ENCODE measurements at regions not wholly inside any gene's neighbourhood (a gene's known extent, or its start where the extent isn't known, plus 50 kb on each side); places are given as distances from the start of the nearest gene placed in this dataset.

DNA sequence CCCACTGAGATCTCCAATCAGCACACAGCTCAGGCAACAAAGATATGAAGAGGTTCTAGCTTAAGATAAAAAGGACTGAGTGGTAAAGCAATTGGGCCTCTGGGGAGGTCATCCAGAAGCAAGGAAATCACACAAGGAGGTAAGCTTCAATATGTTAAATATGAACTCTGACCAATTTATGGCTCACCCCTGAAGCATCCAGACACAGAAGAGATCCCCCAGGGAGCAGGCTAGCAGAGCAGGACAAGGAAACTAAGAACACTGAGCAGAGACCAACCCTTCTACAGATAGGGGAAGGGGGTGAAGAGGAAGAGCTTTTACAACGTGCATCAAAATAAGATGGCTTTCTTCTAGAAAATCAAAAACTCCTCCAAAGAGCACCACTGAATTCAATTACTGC lies 616.2 kb downstream of the DNAH5 start:
- no peak for DNase-seq

- DNase-seq, result no peak
Observed at GRCh38 chr5:13325765-13326164, 618.7 kb downstream of the DNAH5 start.

GRCh38 chr5:13322769-13323168 lies 621.7 kb downstream of the DNAH5 start:
- DNase-seq, result no peak

DNA sequence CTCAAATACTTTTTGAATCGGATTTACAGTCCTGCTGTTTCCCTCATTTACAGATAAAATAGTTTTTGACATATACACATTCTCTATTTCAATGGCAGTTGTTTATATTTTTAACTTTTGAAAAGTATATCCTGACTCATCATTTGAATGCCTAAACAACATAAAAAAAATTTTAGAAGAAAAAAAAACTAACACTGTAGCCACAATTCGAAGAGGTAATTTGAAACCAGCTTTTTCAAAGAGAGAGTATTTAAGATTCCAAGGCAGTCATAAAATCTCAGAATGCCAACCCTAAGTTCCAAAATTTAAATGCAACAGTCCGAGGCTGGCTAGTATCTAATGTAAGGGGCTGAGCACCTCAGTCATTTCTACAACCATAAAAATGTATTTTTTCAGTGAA lies 626.8 kb downstream of the DNAH5 start:
- no peak for DNase-seq

- no peak for DNase-seq
Observed at GRCh38 chr5:13316176-13316575, 628.3 kb downstream of the DNAH5 start.

DNA sequence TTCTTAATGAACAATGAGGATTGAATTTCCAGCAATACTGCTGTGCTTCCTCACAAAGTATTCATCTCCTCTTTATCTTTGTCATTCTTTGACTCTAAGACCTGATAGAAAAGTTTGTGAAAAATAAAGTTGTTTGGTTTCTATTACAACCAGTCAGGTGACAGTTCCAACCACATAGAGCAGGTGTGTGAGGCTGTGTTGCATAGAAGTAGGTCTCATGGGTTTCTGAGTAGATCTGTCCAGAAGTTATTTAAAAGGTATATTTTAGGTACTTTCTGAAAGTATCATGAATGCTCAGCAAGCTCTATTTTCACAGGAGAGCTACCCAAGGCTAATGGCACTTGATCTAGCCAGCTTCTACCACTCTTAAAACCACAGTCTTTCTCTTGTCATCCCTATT lies 637.0 kb downstream of the DNAH5 start:
- no peak for DNase-seq

DNA sequence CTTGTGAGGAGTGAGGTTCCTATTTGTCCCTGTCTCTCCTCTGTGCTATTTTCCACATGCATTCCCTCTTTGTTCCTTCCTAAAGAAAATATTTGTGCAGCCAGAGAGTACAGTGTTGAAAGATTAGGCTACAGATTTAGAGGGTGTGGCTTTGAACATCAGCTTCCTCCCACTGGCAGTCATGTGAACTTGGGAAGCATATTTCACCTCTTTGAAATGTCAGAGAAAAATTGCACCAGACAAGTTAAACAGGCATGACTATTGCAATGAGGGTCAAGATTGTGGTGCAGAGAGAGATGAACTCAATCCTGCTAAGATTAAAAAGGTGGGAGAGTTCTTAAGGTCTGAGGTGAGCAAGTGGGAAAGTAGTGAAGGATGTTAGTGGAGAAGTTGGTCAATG lies 641.0 kb downstream of the DNAH5 start:
- DNase-seq, result no peak

GRCh38 chr5:13278811-13279210 lies 665.7 kb downstream of the DNAH5 start:
- DNase-seq, result no peak

DNA sequence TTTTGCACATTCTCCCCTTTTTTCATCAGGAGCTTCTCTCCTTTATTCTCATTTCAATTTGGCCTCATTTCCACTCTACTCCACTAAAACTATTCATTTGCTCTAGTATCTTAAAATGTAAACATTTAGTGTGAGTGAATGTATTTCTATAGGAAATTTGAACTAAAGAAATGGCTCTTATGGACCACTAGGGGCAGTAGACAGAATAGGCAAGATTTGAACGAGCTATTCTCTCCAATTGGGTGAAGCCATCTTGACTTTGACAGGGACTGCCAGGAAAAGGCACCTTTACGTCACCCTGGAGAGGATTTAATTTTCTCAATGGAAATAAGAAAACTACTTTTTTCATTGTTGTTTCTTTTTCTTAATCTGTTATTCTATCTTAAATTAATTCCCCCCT lies 666.3 kb downstream of the DNAH5 start:
- no peak for DNase-seq

GRCh38 chr5:13276156-13276555 lies 668.3 kb downstream of the DNAH5 start:
- no peak for DNase-seq

- no peak for DNase-seq
Observed at GRCh38 chr5:13263701-13264100, 680.8 kb downstream of the DNAH5 start.

DNA sequence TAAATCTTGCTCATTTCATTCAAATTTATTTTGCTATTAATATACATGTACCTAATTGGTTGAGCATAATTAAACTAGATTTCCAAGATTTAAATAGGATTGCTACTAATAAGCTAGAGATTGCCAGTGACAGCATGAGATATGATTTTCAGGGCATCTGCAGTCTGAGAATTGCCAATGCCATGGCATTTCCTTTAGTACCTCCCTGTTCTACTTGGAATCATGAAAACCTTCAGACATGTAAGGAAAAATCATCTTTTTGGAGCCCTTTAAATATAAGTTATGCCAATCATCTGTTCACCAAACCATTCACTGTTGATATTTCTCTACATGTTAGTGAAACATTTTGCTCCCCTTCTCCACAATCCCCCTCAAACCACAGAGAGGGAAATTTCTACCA lies 691.4 kb downstream of the DNAH5 start:
- no peak for DNase-seq

DNA sequence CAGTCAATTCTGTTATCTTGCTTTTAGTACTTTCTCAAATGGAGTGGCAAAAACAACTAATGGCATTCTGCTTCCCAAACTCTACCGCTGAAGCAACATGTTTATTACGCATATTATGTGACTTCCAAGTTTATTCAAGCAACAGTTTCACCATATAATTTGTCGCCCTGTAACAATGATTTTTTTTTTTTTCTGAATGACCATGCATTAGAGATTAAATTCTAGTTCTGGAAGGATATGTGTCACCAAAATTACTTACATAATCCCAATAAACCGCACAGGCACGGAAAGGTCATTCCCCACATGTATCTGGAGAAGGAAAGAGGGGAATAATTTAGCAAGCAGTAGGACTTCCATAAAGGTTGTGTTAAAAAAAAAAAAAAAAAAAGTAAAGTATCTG lies 691.8 kb downstream of the DNAH5 start:
- DNase-seq, result no peak

DNA sequence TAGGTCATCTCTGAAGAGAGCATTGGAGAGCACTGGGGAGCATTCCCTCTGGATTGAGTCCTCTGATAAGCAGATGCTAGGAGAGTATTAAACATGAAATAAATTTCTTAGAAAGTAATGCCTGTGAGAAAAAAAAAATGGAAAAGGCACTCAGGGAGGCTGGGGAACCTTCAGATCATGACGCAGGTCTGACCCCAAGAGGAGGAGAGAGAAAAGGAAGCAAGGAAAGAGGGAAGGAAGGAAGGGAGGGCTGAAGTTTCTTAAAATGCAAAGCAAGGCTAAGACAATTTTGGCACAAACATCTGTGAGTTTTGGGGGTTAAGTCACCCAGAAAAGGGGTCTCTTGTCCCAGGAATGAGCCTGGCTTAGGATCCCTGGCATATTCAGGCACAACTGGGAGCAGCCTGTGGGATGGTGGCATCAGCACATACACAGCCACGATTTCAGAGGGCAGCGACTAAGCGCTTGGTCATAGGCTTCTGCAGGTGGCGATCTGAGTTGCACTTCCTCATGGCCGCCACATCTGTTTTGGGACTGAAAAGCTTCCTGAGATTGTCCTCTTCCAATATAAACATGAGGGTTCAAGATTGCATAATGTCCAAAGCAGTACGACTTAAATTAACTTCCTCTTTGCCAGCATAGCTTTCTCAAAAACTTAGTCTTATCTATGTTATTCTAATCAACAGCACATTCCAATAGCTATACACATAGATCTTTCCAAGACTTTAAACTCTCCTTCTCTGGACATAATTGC lies 692.7 kb downstream of the DNAH5 start:
- no peak for DNase-seq

GRCh38 chr5:13250464-13251291 lies 693.8 kb downstream of the DNAH5 start:
- DNase-seq, result peak; percentile 1

GRCh38 chr5:13249854-13250253 lies 694.6 kb downstream of the DNAH5 start:
- DNase-seq, result no peak

DNA sequence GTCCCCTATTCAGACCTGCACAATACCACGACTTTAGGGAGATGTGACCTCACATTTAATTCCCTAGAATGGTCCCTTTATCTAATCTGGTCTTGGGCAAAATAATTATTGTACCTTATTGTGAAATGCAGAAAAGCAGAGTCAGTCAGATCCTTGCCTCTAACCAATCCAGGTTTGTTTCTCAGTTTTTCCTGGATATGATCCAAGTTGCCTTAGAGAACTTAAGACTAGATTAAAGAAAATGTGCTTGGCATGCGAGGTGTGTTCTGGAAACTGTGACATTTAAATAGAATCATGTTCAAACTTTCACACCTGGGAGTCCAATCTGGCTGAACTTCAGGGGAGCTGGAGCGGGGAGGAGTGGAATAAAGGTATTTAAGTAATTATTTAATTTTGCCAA lies 696.2 kb downstream of the DNAH5 start:
- no peak for DNase-seq

DNA sequence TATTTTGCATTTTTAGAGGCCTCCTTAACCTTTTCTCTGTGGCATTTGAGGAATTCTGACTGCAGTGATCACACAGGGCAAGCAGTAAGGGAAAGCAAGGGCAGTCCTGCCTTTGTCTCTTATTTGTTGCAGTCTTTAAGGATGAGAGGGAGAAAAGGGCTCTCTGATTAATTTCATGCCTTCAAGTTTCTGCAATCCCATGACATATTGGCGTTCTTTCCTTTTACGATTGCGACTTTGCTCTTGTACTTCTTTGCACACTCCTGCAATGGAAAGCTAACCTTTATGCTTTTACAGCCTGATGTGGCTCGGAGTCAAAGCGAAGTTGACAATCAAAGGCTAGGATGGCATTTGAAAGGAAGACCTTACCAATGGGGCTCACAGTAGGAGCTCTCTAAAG lies 698.4 kb downstream of the DNAH5 start:
- no peak for DNase-seq

DNA sequence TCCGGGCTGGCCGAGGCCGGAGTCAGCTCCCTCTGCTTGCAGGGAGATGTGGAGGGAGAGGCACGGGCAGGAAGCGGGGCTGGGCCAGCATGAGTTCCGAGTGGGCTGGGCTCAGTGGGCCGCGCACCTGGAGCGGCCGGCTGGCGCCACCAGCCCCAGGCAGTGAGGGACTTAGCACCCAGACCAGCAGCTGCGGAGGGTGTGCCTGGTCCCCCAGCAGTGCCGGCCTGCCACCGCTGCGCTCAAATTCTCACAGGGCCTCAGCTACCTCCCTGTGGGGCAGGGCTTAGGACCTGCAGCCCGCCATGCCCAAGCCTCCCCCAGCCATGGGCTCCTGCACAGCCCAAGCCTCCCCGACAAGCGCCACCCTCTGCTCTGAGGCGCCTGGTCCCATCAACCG lies 700.3 kb downstream of the DNAH5 start:
- DNase-seq, result no peak

GRCh38 chr5:13227513-13227912 lies 717.0 kb downstream of the DNAH5 start:
- no peak for DNase-seq

GRCh38 chr5:13218518-13218917 lies 726.0 kb downstream of the DNAH5 start:
- DNase-seq, result no peak

DNA sequence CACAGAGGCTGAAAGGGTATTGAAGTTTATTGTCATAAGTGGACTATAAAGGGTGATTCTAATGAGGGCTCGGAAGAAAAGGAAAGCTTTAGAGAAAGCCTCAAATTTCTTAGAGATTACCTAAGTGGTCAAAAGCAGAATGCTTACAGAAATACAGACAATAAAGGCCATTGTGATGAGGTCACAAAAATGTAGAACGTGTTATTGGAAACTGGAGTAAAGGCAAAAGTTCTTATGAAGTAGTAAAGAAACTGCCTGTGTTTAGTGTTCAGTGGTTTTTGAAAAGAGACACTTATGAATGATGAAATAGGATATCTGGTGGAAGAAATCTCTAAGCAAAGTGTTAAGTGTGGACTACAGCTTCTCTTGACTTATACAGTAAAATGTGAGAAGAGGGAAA lies 726.9 kb downstream of the DNAH5 start:
- no peak for DNase-seq

DNA sequence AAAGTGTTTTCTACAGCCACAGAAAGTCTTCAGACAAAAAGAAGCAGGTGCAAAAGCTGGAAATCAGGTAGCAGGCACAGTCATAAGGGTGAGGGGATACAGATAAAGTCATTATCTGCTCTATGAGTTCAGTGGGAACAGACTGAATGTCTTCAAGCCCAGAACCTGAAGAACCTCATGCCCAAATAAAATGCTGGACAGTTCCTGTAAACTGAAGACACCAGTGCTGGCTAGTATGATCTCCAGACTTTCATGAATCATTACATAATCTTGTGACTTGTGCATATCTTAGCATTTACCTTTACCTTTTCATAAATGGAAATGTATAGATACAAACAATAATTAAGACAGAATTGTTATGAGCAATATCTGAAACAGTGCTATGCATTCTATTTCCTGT lies 728.7 kb downstream of the DNAH5 start:
- no peak for DNase-seq

DNA sequence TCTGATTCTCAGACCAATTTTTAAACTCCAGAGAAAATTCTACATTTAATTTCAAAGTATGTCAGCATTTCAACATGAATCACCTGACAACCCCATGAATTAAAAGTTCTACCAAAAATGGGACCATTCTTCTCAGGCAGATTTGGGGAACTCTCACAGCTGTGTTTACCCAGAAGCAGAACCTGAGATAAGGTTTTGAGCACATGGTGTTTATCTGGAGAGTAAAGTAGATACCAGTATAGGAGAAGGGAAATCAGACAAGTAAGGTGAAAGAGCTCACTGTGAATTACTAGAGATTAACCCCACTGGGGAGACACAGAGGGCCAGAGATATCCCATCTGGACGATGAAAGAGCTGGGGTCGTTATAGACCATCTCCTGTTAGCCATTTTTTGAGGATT lies 729.1 kb downstream of the DNAH5 start:
- no peak for DNase-seq

GRCh38 chr5:13214182-13214581 lies 730.3 kb downstream of the DNAH5 start:
- DNase-seq, result no peak
